ENCODE measurements at regions not wholly inside any gene's neighbourhood (a gene's known extent, or its start where the extent isn't known, plus 50 kb on each side); places are given as distances from the start of the nearest gene placed in this dataset.

DNA sequence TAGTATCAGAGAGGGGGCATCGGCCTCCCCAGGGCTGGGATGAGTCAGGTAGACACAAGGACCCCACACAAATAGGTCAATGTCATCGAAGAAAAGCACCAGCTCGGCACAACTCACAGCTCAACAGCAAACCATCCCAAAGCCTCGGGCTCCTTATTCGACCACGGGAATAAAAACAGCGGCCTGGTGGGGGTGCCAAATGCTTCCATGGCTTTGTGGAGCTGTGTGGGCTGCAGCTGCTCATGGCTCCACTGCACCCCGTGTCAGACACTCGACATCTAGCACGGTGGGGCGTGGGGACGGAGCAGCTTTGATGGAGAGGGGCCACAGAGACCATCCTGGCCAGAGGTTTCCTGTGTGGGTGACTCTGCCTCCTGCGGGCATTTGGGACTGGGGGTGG is 212.5 kb upstream of the SOX1 start:
- TF ChIP-seq EP300 (IDR thresholded peaks at IDR 0.05) (no peak), POLR2A (IDR thresholded peaks at IDR 0.05) (no peak), POLR2AphosphoS5 (IDR thresholded peaks at IDR 0.05) (no peak)
- TF ChIP-seq, protein P1, sequence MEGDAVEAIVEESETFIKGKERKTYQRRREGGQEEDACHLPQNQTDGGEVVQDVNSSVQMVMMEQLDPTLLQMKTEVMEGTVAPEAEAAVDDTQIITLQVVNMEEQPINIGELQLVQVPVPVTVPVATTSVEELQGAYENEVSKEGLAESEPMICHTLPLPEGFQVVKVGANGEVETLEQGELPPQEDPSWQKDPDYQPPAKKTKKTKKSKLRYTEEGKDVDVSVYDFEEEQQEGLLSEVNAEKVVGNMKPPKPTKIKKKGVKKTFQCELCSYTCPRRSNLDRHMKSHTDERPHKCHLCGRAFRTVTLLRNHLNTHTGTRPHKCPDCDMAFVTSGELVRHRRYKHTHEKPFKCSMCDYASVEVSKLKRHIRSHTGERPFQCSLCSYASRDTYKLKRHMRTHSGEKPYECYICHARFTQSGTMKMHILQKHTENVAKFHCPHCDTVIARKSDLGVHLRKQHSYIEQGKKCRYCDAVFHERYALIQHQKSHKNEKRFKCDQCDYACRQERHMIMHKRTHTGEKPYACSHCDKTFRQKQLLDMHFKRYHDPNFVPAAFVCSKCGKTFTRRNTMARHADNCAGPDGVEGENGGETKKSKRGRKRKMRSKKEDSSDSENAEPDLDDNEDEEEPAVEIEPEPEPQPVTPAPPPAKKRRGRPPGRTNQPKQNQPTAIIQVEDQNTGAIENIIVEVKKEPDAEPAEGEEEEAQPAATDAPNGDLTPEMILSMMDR (IDR thresholded peaks at IDR 0.05) = no peak
- 62 to 70% methylated on average over 7 to 11 of the region's 13 CpGs for WGBS, 2 donors
- Histone ChIP-seq H3K9me3 (no peaks in the 10 kb centered on the region), H3K27me3 (no peaks in the 10 kb centered on the region), H3K27ac (no peak overlapping the region), H3K4me1 (no peaks in the 10 kb centered on the region), H3K4me3 (no peak overlapping the region), H3K36me3 (no peaks in the 10 kb centered on the region)
- no peak for DNase-seq
- ATAC-seq (ENCODE audit: low FRiP score in 2 of 2) = no peak

DNA sequence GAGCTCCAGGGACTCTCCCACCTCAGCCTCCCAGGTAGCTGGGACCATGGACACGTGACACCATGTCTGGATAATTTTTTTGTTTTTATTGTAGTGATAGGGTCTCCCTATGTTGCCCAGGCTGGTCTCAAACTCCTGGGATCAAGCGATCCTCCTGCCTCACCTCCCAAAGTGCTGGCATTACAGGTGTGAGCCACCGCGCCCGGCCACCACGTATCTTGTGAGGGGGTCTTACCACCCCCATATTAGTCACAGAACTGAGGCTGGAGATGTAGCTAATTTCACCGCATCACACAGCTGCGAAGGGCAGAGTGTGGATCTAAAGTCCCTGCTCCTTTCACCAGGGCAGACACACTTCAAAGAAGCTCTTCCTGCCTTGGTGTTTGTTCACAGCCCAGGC is 211.8 kb upstream of the SOX1 start:
- H3K4me1 ChIP-seq = no peaks in the 10 kb centered on the region
- no peak for TF ChIP-seq EP300 (IDR thresholded peaks at IDR 0.05)
- TF ChIP-seq, protein P1 (IDR thresholded peaks at IDR 0.05) = no peak
- no peak for TF ChIP-seq POLR2AphosphoS5 (IDR thresholded peaks at IDR 0.05)
- no peak overlapping the region for H3K27ac ChIP-seq
- H3K9me3 ChIP-seq = no peaks in the 10 kb centered on the region
- no peaks in the 10 kb centered on the region for H3K36me3 ChIP-seq
- DNase-seq (no peak), ATAC-seq (ENCODE audit: low FRiP score in 2 of 2) (no peak)
- 86 to 89% methylated on average over 8 of the region's 8 CpGs for WGBS, 2 donors
- H3K4me3 ChIP-seq = no peak overlapping the region
- no peaks in the 10 kb centered on the region for H3K27me3 ChIP-seq

GRCh38 chr13:111855786-111856185 is 211.2 kb upstream of the SOX1 start:
- H3K36me3 ChIP-seq = no peaks in the 10 kb centered on the region
- H3K4me3 ChIP-seq = no peak overlapping the region
- DNase-seq = no peak
- H3K4me1 ChIP-seq = no peaks in the 10 kb centered on the region
- TF ChIP-seq EP300 (IDR thresholded peaks at IDR 0.05) (no peak), POLR2A (IDR thresholded peaks at IDR 0.05) (no peak), POLR2AphosphoS5 (IDR thresholded peaks at IDR 0.05) (no peak)
- TF ChIP-seq, protein P1 (IDR thresholded peaks at IDR 0.05) = no peak
- no peaks in the 10 kb centered on the region for H3K27me3 ChIP-seq
- WGBS, 2 donors = 73 to 85% methylated on average over 5 to 8 of the region's 8 CpGs
- H3K27ac ChIP-seq = no peak overlapping the region
- no peaks in the 10 kb centered on the region for H3K9me3 ChIP-seq
- no peak for ATAC-seq (ENCODE audit: low FRiP score in 2 of 2)

DNA sequence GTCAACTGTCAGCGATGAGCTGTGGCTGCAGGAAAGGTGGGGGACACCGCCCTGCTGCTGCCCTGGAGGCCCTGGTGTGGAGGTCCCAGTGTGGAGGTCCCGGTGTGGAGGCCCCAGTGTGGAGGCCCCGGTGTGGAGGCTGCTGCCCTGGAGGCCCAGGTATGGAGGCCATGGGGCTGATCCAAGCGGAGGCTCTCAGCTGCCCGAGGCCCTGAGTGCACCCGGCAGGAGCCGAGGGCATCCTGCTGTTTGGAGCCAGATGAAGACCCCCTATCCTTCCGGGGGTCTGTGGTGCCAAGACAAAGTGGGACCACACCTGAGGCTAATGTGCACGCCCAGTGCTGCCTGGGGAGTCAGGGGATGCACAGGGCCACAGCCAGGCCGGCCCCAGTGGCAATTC is 210.4 kb upstream of the SOX1 start:
- H3K27ac ChIP-seq = no peak overlapping the region
- 84 to 87% methylated on average over 4 to 11 of the region's 11 CpGs for WGBS, 2 donors
- H3K9me3 ChIP-seq = no peaks in the 10 kb centered on the region
- H3K27me3 ChIP-seq = no peaks in the 10 kb centered on the region
- H3K4me3 ChIP-seq = no peak overlapping the region
- no peaks in the 10 kb centered on the region for H3K36me3 ChIP-seq
- H3K4me1 ChIP-seq = no peaks in the 10 kb centered on the region
- DNase-seq (no peak), ATAC-seq (ENCODE audit: low FRiP score in 2 of 2) (peak in 1 of 2 donors; percentile 5)
- TF ChIP-seq, protein P1 (IDR thresholded peaks at IDR 0.05) = no peak
- TF ChIP-seq POLR2A (IDR thresholded peaks at IDR 0.05) = no peak
- no peak for TF ChIP-seq EP300 (IDR thresholded peaks at IDR 0.05)
- TF ChIP-seq POLR2AphosphoS5 (IDR thresholded peaks at IDR 0.05) = no peak

DNA sequence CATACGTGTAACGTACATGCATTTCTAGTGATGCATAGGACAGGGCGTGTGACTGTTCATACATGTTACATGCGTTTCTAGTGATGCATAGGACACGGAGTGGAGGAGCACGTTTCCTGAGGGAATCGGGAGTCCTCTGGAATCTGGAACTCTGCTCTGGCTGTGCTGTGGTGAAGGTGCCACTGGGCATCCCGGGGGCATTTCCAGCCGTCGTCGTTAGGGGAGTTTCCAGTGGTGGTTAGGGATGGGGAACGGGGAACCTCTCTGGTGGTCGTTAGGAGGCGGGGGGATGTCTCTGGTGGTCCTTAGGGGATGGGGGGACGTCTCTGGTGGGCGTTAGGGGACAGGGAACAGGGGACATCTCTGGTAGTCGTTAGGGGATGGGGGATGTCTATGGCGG is 209.6 kb upstream of the SOX1 start:
- no peaks in the 10 kb centered on the region for H3K4me1 ChIP-seq
- whole genome bisulfite sequencing, 2 donors = 73 to 78% methylated on average over 18 of the region's 18 CpGs
- DNase-seq = no peak
- H3K4me3 ChIP-seq = no peak overlapping the region
- TF ChIP-seq POLR2A (IDR thresholded peaks at IDR 0.05) (no peak), POLR2AphosphoS5 (IDR thresholded peaks at IDR 0.05) (no peak), EP300 (IDR thresholded peaks at IDR 0.05) (no peak)
- TF ChIP-seq, protein P1 (IDR thresholded peaks at IDR 0.05) = no peak
- H3K9me3 ChIP-seq = no peaks in the 10 kb centered on the region
- no peaks in the 10 kb centered on the region for H3K36me3 ChIP-seq
- no peak overlapping the region for H3K27ac ChIP-seq
- no peak for ATAC-seq (ENCODE audit: low FRiP score in 2 of 2)
- no peaks in the 10 kb centered on the region for H3K27me3 ChIP-seq
